ENCODE measurements at regions not wholly inside any gene's neighbourhood (a gene's known extent, or its start where the extent isn't known, plus 50 kb on each side); places are given as distances from the start of the nearest gene placed in this dataset.
"Not testable (repeated sequence)": the region's sequence is repeated elsewhere in the genome, so short reads cannot be mapped to it uniquely, and the experiment has no call there.

DNA sequence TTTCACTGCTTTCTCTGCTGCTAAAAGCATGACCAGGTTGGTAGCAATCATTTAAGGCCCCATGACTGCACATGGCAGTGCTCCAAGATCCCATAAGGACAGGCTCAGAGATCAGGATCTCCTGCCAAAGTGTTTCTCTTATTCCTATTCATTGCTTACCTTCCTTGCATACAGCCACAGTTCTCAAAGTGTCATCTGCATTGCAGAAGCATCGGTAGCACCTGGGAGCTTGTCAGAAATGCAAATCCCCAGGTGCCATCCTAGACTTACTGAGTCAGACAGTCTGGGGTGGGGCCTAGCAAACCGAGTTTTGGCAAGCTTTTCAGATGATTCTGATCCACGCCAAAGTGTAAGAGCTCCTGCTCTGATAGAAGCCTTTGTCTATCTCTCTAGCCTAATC lies 489.0 kb upstream of the AUTS2 start:
- H3K4me1 ChIP-seq: no peaks in the 10 kb centered on the region
- no peak overlapping the region for H3K27ac ChIP-seq
- H3K27me3 ChIP-seq: no peaks in the 10 kb centered on the region
- intact Hi-C loops (cut with DNase I): no loop called here
- ATAC-seq (no peak), DNase-seq (no peak)
- no peaks in the 10 kb centered on the region for H3K36me3 ChIP-seq
- H3K4me3 ChIP-seq: no peak overlapping the region
- no peaks in the 10 kb centered on the region for H3K9me3 ChIP-seq
- TF ChIP-seq, protein P1, sequence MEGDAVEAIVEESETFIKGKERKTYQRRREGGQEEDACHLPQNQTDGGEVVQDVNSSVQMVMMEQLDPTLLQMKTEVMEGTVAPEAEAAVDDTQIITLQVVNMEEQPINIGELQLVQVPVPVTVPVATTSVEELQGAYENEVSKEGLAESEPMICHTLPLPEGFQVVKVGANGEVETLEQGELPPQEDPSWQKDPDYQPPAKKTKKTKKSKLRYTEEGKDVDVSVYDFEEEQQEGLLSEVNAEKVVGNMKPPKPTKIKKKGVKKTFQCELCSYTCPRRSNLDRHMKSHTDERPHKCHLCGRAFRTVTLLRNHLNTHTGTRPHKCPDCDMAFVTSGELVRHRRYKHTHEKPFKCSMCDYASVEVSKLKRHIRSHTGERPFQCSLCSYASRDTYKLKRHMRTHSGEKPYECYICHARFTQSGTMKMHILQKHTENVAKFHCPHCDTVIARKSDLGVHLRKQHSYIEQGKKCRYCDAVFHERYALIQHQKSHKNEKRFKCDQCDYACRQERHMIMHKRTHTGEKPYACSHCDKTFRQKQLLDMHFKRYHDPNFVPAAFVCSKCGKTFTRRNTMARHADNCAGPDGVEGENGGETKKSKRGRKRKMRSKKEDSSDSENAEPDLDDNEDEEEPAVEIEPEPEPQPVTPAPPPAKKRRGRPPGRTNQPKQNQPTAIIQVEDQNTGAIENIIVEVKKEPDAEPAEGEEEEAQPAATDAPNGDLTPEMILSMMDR (IDR thresholded peaks at IDR 0.05): no peak

DNA sequence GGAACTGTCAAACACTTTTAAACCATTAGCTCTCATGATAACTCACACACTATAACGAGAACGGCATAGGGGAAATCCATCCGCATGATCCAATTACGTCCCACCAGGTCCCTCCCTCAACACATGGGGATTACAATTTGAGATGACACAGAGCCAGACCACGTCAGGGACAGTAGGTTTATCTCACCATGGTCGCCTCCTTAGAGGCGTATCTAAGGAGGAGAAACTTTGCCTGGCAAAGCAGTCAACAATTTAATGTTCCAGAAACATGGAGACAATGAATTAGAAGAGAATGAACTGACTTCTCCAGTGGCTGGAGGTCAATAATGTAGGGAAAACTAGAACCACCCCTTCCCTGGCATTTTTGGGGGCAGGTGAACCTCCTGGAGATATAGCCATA lies 488.4 kb upstream of the AUTS2 start:
- no peak for ATAC-seq
- TF ChIP-seq, protein P1 (IDR thresholded peaks at IDR 0.05): no peak
- Histone ChIP-seq H3K4me1 (no peaks in the 10 kb centered on the region), H3K9me3 (no peaks in the 10 kb centered on the region), H3K36me3 (no peaks in the 10 kb centered on the region), H3K27ac (no peak overlapping the region), H3K4me3 (no peak overlapping the region), H3K27me3 (no peaks in the 10 kb centered on the region)
- DNase-seq: no peak
- intact Hi-C loops (cut with DNase I): no loop called here

DNA sequence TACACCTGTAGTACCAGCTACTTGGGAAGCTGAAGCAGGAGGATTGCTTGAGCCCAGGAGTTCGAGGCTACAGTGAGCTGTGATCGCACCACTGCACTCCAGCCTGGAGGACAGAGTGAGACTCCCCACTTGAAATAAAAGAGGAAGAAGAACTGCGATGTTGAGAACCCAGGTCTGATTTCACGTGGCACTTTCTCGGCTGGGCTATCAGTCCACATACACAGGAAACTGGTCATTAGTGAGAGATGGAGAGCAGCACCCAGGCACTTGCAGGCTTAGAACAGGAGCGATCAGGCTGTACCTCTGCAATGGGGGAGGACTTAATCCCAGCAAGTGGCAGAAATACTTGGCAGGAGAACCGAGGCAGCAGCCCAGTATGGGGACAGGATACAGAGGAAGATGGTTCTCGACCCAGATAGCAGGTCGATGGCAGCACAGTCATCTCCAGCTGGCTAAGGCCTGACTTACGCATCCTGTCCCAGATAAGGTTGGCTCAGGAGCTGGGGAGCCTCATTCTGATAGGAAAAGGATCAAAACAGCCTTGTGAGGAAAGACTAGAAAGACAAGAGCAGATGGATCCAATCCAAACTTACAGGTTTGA lies 487.7 kb upstream of the AUTS2 start:
- ATAC-seq (no peak), DNase-seq (no peak)
- intact Hi-C loops (cut with DNase I): no loop called here
- H3K9me3 ChIP-seq: no peaks in the 10 kb centered on the region
- H3K36me3 ChIP-seq: no peaks in the 10 kb centered on the region
- no peaks in the 10 kb centered on the region for H3K27me3 ChIP-seq
- no peak overlapping the region for H3K27ac ChIP-seq
- H3K4me3 ChIP-seq: no peak overlapping the region
- H3K4me1 ChIP-seq: no peaks in the 10 kb centered on the region
- TF ChIP-seq, protein P1 (IDR thresholded peaks at IDR 0.05): no peak

DNA sequence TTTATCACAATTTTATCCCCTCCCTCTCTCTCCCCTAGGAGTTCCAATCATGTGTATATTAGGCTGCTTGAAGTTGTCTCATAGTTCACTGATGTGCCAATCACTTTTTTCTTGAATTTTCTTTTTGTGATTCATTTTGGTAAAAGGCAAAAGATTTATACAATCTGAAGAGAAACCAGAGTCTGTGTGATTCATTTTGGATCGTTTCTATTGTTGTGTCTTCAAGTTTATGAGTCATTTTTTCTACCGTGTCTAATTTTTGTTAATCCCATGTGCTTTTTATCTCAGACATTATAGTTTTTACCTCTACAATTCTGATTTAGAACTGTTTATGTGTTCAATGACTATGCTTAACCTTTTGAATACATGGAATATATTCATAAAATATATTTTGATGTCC lies 483.9 kb upstream of the AUTS2 start:
- Histone ChIP-seq H3K4me3 (no peak overlapping the region), H3K9me3 (no peaks in the 10 kb centered on the region), H3K36me3 (no peaks in the 10 kb centered on the region), H3K4me1 (no peaks in the 10 kb centered on the region), H3K27me3 (no peaks in the 10 kb centered on the region), H3K27ac (no peak overlapping the region)
- TF ChIP-seq, protein P1 (IDR thresholded peaks at IDR 0.05): no peak
- intact Hi-C loops (cut with DNase I): no loop called here
- no peak for ATAC-seq
- no peak for DNase-seq

DNA sequence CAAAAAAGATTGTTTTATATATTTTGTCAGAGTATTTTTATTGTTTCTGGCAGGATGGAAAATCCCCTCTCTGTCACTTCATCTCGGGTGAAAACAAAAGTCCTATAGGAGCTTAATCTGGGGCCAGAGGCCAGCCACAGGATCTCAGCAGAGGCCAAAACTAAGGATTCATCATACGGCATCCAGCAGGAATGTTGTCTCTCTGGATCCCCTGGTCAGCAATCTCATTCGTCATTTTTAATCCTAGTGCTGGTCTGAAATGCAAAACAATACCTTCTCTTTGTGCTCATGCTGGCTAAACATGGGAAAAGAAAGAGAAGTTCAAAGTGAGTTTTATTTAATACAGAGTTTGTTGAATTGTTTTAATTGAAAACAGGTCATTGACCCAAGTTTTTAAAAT lies 482.5 kb upstream of the AUTS2 start:
- no peak for ATAC-seq

DNA sequence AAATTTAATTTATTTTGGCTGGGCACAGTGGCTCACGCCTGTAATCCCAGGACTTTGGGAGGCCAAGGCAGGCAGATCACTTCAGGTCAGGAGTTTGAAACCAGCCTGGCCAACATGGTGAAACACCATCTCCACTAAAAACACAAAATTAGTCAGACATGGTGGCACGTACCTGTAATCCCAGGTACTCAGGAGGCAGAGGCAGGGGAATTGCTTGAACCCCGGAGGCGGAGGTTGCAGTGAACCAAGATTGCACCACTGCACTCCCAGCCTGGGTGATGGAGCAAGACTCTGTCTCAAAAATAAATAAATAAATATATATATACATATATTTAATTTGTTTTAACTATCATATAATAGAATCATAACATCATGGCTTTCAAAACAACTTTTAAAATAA lies 482.1 kb upstream of the AUTS2 start:
- ATAC-seq; DNase-seq; H3K9me3 ChIP-seq; H3K4me3 ChIP-seq; H3K36me3 ChIP-seq; H3K4me1 ChIP-seq; H3K27ac ChIP-seq; H3K27me3 ChIP-seq; intact Hi-C loops (cut with DNase I): not testable (repeated sequence)

More for the DNA sequence above, 482.5 kb upstream of the AUTS2 start:
- intact Hi-C loops (cut with DNase I): no loop called here
- no peak overlapping the region for H3K4me3 ChIP-seq
- no peaks in the 10 kb centered on the region for H3K4me1 ChIP-seq
- no peaks in the 10 kb centered on the region for H3K27me3 ChIP-seq
- no peak for DNase-seq
- H3K36me3 ChIP-seq: no peaks in the 10 kb centered on the region
- H3K27ac ChIP-seq: no peak overlapping the region
- no peaks in the 10 kb centered on the region for H3K9me3 ChIP-seq
- TF ChIP-seq, protein P1 (IDR thresholded peaks at IDR 0.05): no peak
